ENCODE measurements at regions not wholly inside any gene's neighbourhood (a gene's known extent, or its start where the extent isn't known, plus 50 kb on each side); places are given as distances from the start of the nearest gene placed in this dataset.

DNA sequence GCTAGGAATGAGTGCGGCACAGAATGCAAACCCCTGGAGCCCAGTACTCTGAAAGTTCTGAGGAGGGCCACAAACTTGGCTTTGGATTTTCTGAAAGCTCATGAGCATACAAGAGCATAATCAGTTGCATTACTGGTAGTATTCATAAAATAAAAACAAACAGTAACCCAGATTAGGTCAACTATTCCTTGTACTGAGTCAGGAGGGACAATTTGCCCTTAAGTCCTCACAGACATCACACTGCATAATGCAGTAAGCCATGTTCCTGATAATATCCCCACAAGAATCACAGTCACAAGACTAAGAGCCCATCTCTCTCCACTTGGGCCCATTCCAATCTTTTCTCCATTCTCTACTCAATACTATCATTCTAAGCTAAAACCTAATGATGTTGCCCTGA, 126.9 kb upstream of the NEIL3 start:
- TF ChIP-seq POLR2A (IDR thresholded peaks at IDR 0.05) = no peak
- TF ChIP-seq, protein P1, sequence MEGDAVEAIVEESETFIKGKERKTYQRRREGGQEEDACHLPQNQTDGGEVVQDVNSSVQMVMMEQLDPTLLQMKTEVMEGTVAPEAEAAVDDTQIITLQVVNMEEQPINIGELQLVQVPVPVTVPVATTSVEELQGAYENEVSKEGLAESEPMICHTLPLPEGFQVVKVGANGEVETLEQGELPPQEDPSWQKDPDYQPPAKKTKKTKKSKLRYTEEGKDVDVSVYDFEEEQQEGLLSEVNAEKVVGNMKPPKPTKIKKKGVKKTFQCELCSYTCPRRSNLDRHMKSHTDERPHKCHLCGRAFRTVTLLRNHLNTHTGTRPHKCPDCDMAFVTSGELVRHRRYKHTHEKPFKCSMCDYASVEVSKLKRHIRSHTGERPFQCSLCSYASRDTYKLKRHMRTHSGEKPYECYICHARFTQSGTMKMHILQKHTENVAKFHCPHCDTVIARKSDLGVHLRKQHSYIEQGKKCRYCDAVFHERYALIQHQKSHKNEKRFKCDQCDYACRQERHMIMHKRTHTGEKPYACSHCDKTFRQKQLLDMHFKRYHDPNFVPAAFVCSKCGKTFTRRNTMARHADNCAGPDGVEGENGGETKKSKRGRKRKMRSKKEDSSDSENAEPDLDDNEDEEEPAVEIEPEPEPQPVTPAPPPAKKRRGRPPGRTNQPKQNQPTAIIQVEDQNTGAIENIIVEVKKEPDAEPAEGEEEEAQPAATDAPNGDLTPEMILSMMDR (IDR thresholded peaks at IDR 0.05) = no peak

All from heart left ventricle (tissue), 13 donors.